GM12873 (cell line): ENCODE measurements at regions not wholly inside any gene's neighbourhood (a gene's known extent, or its start where the extent isn't known, plus 50 kb on each side); places are given as distances from the start of the nearest gene placed in this dataset.

Experiments
- TF ChIP-seq, protein P1 (sequence below): IDR thresholded peaks from 2 replicates; pipeline ENCODE4 v1.5.1; 2012; ENCODE audit warnings: low read depth, mild to moderate bottlenecking, moderate library complexity, low read length, control low read depth; ENCODE audit not compliant: insufficient read depth; ENCODE audit errors: missing control alignments

DNA sequence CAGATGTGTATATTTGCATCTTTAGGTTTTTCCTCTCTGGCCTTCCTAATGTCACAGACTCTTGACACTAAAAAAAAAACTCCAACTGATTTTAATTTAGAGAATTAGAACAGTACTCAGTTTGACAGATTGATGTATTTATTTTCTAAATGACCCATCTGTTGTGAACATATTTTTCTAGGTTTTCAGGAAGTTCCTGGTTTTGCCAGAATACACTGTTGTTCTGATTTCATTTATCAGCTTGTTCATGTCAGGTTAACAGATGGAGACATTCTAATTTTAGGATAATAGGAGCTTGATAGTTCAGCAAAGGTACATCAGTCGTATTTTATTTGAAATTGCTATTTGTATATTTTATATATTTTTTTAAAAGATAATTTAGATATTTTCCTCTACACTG lies 133.4 kb downstream of the TANC2 start:
- TF ChIP-seq, protein P1, sequence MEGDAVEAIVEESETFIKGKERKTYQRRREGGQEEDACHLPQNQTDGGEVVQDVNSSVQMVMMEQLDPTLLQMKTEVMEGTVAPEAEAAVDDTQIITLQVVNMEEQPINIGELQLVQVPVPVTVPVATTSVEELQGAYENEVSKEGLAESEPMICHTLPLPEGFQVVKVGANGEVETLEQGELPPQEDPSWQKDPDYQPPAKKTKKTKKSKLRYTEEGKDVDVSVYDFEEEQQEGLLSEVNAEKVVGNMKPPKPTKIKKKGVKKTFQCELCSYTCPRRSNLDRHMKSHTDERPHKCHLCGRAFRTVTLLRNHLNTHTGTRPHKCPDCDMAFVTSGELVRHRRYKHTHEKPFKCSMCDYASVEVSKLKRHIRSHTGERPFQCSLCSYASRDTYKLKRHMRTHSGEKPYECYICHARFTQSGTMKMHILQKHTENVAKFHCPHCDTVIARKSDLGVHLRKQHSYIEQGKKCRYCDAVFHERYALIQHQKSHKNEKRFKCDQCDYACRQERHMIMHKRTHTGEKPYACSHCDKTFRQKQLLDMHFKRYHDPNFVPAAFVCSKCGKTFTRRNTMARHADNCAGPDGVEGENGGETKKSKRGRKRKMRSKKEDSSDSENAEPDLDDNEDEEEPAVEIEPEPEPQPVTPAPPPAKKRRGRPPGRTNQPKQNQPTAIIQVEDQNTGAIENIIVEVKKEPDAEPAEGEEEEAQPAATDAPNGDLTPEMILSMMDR, result no peak

DNA sequence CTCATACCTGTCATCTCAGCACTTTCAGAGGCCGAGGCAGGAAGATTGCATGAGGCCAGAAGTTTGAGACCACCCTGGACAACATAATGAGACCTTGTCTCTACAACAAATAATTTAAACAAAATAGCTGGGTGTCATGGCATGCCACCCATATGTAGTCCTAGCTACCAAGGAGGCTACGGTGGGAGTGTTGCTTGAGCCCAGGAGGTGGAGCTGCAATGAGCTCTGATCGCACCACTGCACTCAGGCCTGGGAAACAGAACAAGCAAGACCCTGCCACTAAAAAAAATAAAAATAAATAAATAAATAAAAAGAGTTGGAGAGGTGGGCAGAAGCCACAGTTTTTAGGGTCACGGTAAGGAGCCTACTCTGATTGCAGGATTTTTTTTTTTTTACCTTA lies 136.0 kb downstream of the TANC2 start:
- TF ChIP-seq, protein P1, result no peak

DNA sequence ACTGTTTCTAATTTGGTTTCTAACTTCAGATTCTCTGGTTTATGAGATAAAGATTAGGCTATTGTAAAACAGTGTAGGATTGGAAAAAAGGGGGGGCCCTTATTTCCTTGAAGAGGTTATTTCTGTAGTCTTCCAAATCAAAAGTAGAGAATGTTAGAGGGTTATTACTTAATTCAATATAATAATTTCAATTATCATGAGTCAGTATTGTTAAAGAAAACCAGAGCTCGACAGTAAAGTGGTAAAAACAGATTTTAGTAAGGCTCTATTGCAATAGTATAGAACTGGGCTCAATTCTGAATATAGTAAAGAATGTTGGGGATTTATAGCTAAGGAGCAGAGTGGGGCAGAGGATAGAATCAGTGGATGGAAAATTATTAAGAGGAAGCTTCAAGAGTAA lies 140.0 kb downstream of the TANC2 start:
- TF ChIP-seq, protein P1, result no peak

DNA sequence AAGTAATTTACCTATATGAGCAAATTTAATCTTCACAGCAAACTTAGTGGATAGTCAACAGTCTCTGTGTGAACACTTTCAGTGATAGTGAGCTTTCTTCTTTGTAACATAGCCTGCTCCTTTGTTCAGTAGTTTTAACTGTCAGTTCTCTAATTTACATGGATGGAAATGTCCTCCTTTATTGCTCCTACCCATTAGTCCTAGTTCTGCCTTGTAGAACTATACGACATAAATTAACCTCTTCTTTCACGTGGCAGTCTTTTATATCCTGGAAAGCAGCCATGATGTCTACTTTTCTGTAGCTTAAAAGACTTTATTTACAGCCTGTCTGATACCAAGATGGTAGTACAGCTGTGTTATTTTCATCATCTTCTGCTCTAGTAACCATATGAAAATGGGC lies 143.6 kb downstream of the TANC2 start:
- TF ChIP-seq, protein P1, result no peak

DNA sequence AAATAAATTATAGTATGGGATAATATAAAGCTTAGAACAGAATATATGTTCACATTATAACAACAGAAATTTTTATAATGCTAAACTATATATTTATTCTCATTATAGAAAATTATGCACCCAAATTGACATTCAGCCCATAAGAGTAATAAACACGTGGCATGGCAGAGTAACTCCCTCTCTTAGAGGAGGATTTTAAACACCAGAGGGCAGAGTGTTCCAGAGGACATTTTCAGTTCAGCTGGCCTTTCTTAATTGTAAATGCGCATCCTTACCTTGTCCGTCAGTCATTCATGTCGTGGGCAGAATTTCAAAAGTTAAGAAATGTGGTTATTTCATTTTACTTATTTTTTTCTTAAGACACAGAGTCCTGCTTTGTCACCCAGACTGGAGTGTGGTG lies 147.1 kb downstream of the TANC2 start:
- TF ChIP-seq, protein P1, result peak; percentile 19

DNA sequence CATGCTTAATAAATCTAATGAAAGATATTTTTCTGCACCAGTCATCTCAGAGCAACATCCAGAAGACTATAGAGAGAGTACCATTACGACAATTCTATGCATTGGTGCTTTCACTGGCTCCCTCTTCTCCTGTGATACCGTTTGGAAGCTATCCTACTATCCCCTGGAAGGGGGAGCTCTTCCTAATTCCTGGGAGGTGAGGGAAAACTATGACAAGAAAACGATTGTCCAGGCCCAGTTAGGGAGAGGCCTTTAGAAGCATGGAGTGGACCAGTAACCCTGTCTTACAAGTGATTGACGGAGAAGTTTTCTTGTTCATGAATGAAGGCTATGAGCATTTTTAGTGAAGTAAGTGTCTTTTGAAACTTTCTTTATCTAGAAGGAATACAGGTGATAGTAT lies 150.2 kb downstream of the TANC2 start:
- TF ChIP-seq, protein P1, result no peak

DNA sequence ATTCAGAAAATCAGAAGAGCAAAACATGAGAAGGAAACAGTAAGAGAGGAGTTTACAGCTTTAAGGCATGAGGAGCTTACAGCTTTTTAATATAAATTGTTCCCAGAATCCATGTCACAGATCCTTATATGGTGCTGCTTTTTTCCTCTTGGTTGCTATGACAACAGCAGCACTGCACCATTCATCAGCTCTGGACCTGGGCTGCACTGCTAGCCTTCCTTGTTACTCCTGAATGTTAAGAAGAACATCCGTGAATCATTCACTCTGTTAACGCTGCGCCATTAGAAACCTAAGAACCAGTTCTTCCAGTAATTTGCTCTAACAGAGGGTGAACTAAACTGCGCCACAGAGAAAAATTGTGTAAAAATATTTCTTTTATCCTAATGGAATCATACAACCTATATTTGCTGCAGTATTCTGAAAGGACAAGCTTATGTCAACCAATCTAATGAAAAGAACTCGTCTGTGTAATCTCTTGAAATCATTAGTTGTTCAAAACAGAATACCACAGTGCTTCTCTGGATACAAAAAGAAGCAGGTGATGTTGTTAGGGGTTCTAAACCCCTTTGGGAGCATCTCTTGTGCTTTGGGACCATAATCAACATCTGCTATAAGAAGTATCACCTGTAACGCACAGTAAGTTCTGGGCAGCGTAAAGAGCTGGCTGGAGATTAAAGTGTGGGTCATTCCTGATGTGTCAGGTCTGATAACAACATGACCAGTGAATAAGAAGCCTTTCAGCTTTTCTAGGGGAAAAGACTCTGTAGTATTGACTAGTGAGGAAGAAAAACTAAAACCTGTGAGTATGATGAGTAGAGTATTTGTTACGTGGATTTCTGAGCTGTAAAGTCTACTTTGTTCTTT lies 151.2 kb downstream of the TANC2 start:
- TF ChIP-seq, protein P1, result no peak
